ENCODE measurements at regions not wholly inside any gene's neighbourhood (a gene's known extent, or its start where the extent isn't known, plus 50 kb on each side); places are given as distances from the start of the nearest gene placed in this dataset.

GRCh38 chr20:63070301-63070625, 63.5 kb upstream of the BHLHE23 start:
- DNase-seq (ENCODE audit: low read depth), result no peak

- DNase-seq (ENCODE audit: low read depth), result no peak
These were observed 62.1 kb upstream of the BHLHE23 start for GRCh38 chr20:63068711-63069367.

GRCh38 chr20:63067721-63068560, 61.2 kb upstream of the BHLHE23 start:
- DNase-seq (ENCODE audit: low read depth), result no peak

- no peak for DNase-seq (ENCODE audit: low read depth)
These were observed 60.5 kb upstream of the BHLHE23 start for GRCh38 chr20:63067266-63067635.

- no peak for DNase-seq (ENCODE audit: low read depth)
These were observed 59.9 kb upstream of the BHLHE23 start for GRCh38 chr20:63066506-63067265.

- no peak for DNase-seq (ENCODE audit: low read depth)
These were observed 59.1 kb upstream of the BHLHE23 start for GRCh38 chr20:63065911-63066310.

- no peak for DNase-seq (ENCODE audit: low read depth)
These were observed 58.3 kb upstream of the BHLHE23 start for GRCh38 chr20:63064745-63065711.

GRCh38 chr20:63064310-63064709, 57.5 kb upstream of the BHLHE23 start:
- no peak for DNase-seq (ENCODE audit: low read depth)

GRCh38 chr20:63062188-63063140, 55.7 kb upstream of the BHLHE23 start:
- no peak for DNase-seq (ENCODE audit: low read depth)

GRCh38 chr20:63061771-63062100, 55.0 kb upstream of the BHLHE23 start:
- DNase-seq (ENCODE audit: low read depth), result no peak

- no peak for DNase-seq (ENCODE audit: low read depth)
These were observed 54.4 kb upstream of the BHLHE23 start for GRCh38 chr20:63061051-63061770.

GRCh38 chr20:63060057-63060991, 53.6 kb upstream of the BHLHE23 start:
- DNase-seq (ENCODE audit: low read depth), result no peak

- DNase-seq (ENCODE audit: low read depth), result no peak
These were observed 52.9 kb upstream of the BHLHE23 start for GRCh38 chr20:63059684-63060056.

- DNase-seq (ENCODE audit: low read depth), result no peak
These were observed 52.1 kb upstream of the BHLHE23 start for GRCh38 chr20:63058696-63059335.

GRCh38 chr20:63057171-63058117, 50.7 kb upstream of the BHLHE23 start:
- no peak for DNase-seq (ENCODE audit: low read depth)

- DNase-seq (ENCODE audit: low read depth), result no peak
These were observed 49.7 kb upstream of the BHLHE23 start for GRCh38 chr20:63056236-63057170.
